LHCN-M2 (cell line): ENCODE measurements at regions not wholly inside any gene's neighbourhood (a gene's known extent, or its start where the extent isn't known, plus 50 kb on each side); places are given as distances from the start of the nearest gene placed in this dataset.

Source experiments
- DNase-seq: peaks from one replicate; pipeline ENCODE4 v3.0.0-alpha.2; 2012; ENCODE audit warnings: low read depth

DNA sequence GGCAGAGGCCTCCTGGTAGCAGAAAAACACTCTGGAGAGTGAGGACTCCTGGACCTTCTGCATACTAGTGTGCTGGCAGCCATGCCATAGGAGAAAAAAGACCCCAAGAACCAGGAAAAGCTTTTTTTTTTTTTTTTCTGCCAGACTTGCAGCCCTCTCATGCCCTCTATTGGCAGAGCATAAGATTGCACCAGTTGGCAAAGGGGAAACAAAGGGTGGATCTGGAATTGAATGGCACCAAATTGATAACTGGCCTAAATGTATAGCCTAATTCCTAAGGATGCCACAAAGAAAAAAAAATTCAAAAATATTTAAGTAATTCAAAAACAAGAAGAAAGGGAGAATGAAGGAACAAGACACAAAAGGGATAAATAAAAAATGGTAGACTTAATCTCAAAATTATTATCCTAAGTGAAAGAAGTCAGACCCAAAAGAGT lies 112.5 kb upstream of the GHITM start:
- no peak for DNase-seq

GRCh38 chr10:84029840-84030239 lies 109.5 kb upstream of the GHITM start:
- DNase-seq = no peak

DNA sequence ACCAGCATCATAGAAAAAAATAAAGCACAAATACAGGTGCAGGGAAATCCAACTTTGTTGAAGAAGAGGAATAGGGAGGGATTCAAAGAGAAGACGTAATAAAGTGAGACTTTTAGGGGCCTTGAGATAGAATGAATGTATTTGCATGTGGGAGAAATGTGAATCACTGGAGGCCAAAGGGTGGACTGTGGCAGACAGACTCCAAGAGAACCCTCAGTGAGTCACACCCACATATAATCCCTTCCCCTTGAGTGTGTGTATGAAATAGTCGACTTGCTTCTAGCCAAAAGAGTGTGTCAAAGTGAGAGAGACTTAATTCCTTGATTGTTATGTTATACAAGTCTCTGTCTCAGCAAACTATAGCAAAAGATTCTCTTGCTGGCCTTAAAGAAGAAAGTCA lies 101.3 kb upstream of the GHITM start:
- DNase-seq = no peak

GRCh38 chr10:84039957-84040356 lies 99.4 kb upstream of the GHITM start:
- no peak for DNase-seq

DNA sequence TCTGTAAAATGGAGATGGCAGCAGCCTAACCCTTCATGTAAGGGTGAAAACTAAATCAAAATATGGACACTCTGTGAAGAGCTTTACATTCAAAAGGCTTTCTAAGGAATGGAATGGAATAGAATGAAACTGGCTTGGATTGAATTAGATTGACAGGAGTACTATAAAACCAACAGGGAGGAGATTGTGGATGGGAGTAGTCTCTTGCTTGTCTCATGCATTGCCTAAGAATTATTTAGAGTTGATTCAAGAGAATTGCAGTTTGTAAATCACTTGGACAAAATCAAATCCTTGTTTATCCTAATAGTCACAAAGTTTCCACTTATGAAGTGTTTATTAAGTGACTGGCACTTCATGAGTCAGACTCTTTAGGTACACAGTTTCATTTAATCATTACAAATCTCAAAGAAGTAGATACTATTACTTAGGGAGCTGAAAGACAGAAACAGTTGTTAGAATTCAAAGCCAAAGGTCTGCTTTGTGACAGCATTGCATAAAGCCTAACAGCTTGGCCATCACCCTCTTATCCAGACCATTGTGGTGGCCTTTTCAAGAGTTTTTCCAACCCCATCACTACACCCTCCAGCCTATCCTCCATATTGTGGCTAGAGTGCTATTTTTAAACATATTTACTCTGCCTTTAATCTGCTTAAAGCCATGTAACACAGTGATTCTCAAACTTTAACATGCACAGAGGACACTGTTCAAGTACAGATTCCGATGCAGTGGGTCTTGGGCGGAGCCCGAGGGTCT lies 91.9 kb upstream of the GHITM start:
- no peak for DNase-seq

DNA sequence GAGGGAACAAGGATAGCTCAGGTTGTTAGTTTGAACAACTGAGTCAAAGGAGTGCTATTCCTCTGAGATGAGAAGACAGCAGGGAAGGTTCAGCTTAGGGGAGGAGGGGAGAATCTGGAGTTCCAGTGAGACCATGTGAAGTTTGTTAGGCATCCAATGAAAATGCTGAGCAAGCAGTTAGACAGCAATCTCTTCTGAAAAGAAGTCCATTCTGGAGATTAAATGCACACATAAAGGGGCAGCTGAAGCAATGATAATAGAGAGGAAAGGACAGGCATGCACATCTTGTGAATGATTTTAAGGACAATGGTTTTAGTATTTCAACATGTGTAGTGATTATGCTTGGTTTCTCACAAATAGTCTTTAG lies 89.7 kb upstream of the GHITM start:
- DNase-seq = no peak

DNA sequence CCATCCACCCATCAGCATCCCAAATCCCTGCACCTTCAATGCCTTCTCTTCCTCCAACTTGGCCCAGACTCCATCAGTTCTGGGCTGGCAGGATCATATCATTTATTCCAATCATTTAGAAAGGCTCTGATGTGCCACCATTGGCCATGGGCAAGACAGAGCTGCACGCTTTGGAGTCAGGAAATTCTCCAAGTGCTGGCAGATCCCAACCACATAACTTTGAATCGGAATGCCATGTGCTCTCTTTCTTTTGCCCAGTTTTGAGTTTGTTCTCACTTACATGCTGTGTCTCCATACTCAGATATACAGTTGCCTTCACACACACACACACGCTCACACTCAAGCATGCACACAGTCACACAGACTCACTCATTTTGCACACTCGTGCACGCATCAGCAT lies 85.7 kb upstream of the GHITM start:
- DNase-seq = no peak

DNA sequence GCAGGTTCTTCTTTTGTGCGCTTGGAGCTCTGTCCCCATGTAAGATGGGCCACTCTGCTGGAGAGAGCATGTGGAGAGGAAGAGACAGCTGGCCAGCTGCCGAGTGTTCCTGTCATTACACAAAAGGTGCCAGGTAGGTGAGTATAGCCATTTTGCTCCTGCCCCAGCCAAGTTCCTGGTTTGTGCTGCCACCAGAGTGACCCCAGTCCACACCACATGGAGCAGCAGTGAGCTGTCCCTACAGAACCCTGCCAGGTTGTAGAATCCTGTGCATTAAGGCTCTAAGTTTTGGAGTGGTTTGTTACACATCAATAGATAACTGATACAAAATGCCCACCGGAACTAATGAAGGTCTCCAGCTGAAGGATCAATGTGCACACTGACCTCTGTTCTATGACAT lies 84.6 kb upstream of the GHITM start:
- DNase-seq = no peak

DNA sequence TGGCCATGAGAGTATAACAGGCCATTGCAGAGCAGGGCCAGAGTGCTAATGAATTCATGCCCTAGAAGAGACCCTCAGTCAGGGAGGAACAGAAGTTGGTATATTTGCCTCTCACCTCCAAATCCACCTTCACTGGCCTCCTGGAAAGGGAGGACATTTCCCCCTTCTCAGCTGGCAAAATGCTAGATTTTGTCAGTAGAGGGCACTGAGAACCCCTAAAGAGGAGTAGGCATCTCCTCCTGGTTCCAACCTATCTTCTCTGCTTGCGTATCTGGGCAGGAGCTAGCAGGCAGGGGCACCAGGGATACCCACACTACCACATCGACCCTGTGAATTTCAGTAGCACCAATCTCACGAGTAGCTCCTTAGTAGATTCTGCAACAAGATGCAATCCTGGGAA lies 79.8 kb upstream of the GHITM start:
- DNase-seq = no peak

- no peak for DNase-seq
Observed at GRCh38 chr10:84063440-84063839, 75.9 kb upstream of the GHITM start.

GRCh38 chr10:84065804-84066601 lies 73.3 kb upstream of the GHITM start:
- no peak for DNase-seq

- no peak for DNase-seq
Observed at GRCh38 chr10:84074521-84074920, 64.8 kb upstream of the GHITM start.

- DNase-seq = peak; percentile 5
Observed at GRCh38 chr10:84075226-84076046, 63.9 kb upstream of the GHITM start.

- DNase-seq = peak; percentile 52
Observed at GRCh38 chr10:84076047-84076388, 63.3 kb upstream of the GHITM start.

- peak; percentile 34 for DNase-seq
Observed at GRCh38 chr10:84076540-84077195, 62.6 kb upstream of the GHITM start.

DNA sequence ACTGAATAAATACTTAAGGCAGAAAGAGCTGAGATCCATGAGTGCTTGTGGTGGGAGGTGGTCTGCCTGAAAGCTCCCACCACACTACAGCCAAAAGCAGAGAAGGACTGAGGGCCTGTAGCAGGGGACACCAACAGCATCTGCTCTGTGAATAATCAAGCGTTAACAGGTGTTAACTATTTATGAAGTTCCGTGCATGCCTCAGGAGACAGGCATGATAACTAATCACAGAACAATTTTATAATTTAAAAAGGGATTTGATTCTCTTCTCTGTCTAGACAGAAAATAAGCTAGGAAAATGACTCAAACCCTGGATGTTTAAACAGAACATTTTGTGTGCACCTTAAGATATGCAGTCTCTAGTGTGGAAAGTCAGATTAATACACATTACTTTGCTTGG lies 61.5 kb upstream of the GHITM start:
- DNase-seq = no peak

GRCh38 chr10:84078771-84079170 lies 60.5 kb upstream of the GHITM start:
- DNase-seq = no peak

DNA sequence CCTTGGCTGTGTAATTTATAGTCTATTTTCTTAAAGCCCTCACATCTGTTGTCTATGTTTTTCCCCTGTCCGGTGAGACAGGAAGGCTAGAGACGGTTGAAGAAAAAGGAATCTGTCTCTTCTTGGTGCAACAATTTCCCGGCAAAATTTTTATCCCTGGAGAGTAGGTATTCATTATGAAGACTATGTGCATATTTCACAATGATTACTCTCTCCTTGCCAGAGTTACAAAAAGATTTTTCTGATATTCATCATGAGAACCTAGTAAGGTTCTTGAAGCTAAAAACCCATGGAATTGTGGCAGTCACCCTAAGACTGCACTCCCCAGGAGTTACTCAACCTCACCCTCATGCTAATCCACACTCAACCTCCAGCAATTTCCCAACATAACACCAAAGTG lies 55.0 kb upstream of the GHITM start:
- DNase-seq = no peak

- no peak for DNase-seq
Observed at GRCh38 chr10:84087202-84087601, 52.1 kb upstream of the GHITM start.

GRCh38 chr10:84088626-84089025 lies 50.7 kb upstream of the GHITM start:
- no peak for DNase-seq

DNA sequence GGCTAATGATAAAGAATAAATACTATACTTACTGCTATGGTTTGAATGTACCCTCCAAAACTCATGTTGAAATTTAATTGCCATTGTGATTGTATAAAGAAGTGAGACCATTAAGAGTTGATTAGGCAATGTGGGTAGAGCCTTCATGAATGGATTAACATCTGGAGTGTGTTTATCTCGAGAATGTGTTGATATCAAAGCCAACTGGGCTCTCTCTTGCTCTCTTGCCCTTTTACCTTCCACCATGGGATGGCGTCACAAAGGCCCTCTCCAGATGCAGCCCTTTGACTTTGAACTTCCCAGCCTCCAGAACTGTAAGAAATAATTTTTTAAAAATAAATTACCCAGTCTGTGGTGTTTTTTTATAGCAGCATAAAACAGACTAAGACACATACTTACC lies 50.1 kb upstream of the GHITM start:
- DNase-seq = no peak
